Hepatocyte (in vitro differentiated cells): ENCODE measurements at regions not wholly inside any gene's neighbourhood (a gene's known extent, or its start where the extent isn't known, plus 50 kb on each side); places are given as distances from the start of the nearest gene placed in this dataset.

Experiments
- DNase-seq: peaks from one replicate; pipeline ENCODE4 v3.0.0-alpha.2; 2016; ENCODE audit warnings: low spot score
- H2AFZ ChIP-seq: fragments of 200-600 bp; sonication (generic); 2 replicates; pipeline ENCODE4 v1.6.0; 2016; ENCODE audit warnings: antibody characterized with exemption, mild to moderate bottlenecking
- H3K27ac ChIP-seq: fragments of 200-600 bp; sonication (generic); 2 replicates; pipeline ENCODE4 v1.5.1; 2016; ENCODE audit warnings: mild to moderate bottlenecking
- H3K27me3 ChIP-seq: fragments of 200-600 bp; sonication (generic); 2 replicates; pipeline ENCODE4 v1.6.1; 2016
- H3K36me3 ChIP-seq: fragments of 200-600 bp; sonication (generic); replicated peaks from 2 replicates; pipeline ENCODE4 v1.5.1; 2016; ENCODE audit warnings: low read depth; ENCODE audit not compliant: insufficient read depth
- H3K4me1 ChIP-seq: fragments of 200-600 bp; sonication (generic); 2 replicates; pipeline ENCODE4 v1.5.1; 2016; ENCODE audit warnings: mild to moderate bottlenecking, moderate library complexity; ENCODE audit not compliant: insufficient read depth
- H3K4me2 ChIP-seq: fragments of 200-600 bp; sonication (generic); 2 replicates; pipeline ENCODE4 v1.6.0; 2016
- H3K4me3 ChIP-seq: fragments of 200-600 bp; sonication (generic); 2 replicates; pipeline ENCODE4 v1.5.1; 2016; ENCODE audit warnings: mild to moderate bottlenecking
- H3K79me2 ChIP-seq: fragments of 200-600 bp; sonication (generic); 2 replicates; pipeline ENCODE4 v1.6.0; 2017; ENCODE audit warnings: mild to moderate bottlenecking
- H3K9me2 ChIP-seq: fragments of 200-600 bp; sonication (generic); replicated peaks from 2 replicates; pipeline ENCODE4 v1.6.0; 2017; ENCODE audit warnings: mild to moderate bottlenecking; ENCODE audit not compliant: insufficient read depth
- H3K9me3 ChIP-seq: fragments of 200-600 bp; sonication (generic); 2 replicates; pipeline ENCODE4 v1.5.1; 2016; ENCODE audit warnings: low read depth, mild to moderate bottlenecking
- H4K20me1 ChIP-seq: fragments of 200-600 bp; sonication (generic); 2 replicates; pipeline ENCODE4 v1.6.0; 2016; ENCODE audit warnings: mild to moderate bottlenecking; ENCODE audit not compliant: insufficient read depth, poor library complexity, severe bottlenecking
- EZH2 ChIP-seq: fragments of 200-600 bp; sonication (generic); IDR thresholded peaks from 2 replicates; pipeline ENCODE4 v1.6.1; 2016; ENCODE audit warnings: antibody characterized with exemption, mild to moderate bottlenecking, borderline replicate concordance
- EZH2phosphoT487 ChIP-seq: fragments of 200-600 bp; sonication (generic); IDR thresholded peaks from one replicate; pipeline ENCODE4 v1.6.1; 2018; ENCODE audit warnings: antibody characterized with exemption, mild to moderate bottlenecking, low read depth, moderate library complexity; ENCODE audit not compliant: unreplicated experiment, severe bottlenecking
- WGBS: methylation state at CpG from one replicate; pipeline ENCODE4 v1.1.6; 2016; ENCODE audit warnings: low lambda C conversion rate; ENCODE audit errors: missing lambda C conversion rate; 5-methylcytosine and 5-hydroxymethylcytosine counted together
- TF ChIP-seq, protein P1 (sequence below): fragments of 200-600 bp; sonication (generic); IDR thresholded peaks from 2 replicates; pipeline ENCODE4 v1.5.1; 2016; ENCODE audit warnings: antibody characterized with exemption, mild to moderate bottlenecking; ENCODE audit not compliant: poor library complexity

DNA sequence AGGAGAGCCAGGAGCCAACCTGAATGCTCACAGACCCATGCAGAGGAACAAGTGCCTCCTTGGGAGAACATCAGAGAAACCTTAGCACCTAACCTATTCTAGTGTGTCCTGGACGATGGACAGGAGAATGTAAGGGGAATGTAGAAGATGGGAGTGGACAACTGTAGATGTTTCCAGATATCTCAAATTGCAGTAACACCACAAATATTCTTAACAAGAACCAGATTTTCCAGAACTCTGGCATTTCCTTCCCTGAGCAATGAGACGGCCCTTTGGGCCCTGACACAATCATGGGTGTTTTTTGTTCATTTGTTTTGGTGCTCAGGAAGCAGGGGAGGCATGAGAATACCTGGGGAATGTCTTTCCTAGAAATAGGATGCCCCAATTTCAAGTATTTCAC lies 196.1 kb upstream of the PRSS1 start:
- H3K9me2 ChIP-seq, result no peaks in the 10 kb centered on the region
- H2AFZ ChIP-seq, result no peak overlapping the region
- no peaks in the 10 kb centered on the region for H3K27me3 ChIP-seq
- no peak for TF ChIP-seq EZH2
- no peak for TF ChIP-seq EZH2phosphoT487
- TF ChIP-seq, protein P1, sequence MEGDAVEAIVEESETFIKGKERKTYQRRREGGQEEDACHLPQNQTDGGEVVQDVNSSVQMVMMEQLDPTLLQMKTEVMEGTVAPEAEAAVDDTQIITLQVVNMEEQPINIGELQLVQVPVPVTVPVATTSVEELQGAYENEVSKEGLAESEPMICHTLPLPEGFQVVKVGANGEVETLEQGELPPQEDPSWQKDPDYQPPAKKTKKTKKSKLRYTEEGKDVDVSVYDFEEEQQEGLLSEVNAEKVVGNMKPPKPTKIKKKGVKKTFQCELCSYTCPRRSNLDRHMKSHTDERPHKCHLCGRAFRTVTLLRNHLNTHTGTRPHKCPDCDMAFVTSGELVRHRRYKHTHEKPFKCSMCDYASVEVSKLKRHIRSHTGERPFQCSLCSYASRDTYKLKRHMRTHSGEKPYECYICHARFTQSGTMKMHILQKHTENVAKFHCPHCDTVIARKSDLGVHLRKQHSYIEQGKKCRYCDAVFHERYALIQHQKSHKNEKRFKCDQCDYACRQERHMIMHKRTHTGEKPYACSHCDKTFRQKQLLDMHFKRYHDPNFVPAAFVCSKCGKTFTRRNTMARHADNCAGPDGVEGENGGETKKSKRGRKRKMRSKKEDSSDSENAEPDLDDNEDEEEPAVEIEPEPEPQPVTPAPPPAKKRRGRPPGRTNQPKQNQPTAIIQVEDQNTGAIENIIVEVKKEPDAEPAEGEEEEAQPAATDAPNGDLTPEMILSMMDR, result no peak
- H3K4me1 ChIP-seq, result no peaks in the 10 kb centered on the region
- H3K79me2 ChIP-seq, result no peaks in the 10 kb centered on the region
- no peaks in the 10 kb centered on the region for H4K20me1 ChIP-seq
- 73% methylated on average over 2 of the region's 2 CpGs for WGBS
- no peak for DNase-seq
- H3K36me3 ChIP-seq, result no peaks in the 10 kb centered on the region
- H3K4me3 ChIP-seq, result no peak overlapping the region
- H3K4me2 ChIP-seq, result no peak overlapping the region
- no peak overlapping the region for H3K27ac ChIP-seq
- no peaks in the 10 kb centered on the region for H3K9me3 ChIP-seq

DNA sequence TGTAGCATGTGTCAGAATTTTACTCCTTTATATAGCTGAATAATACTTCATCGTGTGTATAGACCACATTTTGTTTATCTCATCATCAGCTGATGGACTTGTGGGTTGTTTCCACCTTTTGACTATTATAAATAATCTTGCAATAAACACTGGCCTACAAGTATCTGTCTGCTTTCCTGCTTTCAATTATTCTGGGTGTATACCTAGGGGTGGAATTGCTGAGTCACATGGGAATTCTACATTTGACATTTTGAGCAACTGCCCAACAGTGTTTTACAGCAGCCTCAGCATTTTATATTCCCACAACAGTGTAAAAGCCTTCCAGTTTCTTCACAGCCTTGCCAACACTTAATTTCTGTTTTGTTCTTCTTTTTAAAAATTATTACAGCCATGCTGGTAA lies 200.3 kb upstream of the PRSS1 start:
- no peak for DNase-seq
- no peak overlapping the region for H3K4me3 ChIP-seq
- H3K36me3 ChIP-seq, result no peaks in the 10 kb centered on the region
- no peaks in the 10 kb centered on the region for H4K20me1 ChIP-seq
- H3K27ac ChIP-seq, result no peak overlapping the region
- WGBS, result 83% methylated on average over 1 of the region's 1 CpG
- H3K27me3 ChIP-seq, result no peaks in the 10 kb centered on the region
- no peaks in the 10 kb centered on the region for H3K4me1 ChIP-seq
- no peak for TF ChIP-seq EZH2
- no peak for TF ChIP-seq EZH2phosphoT487
- TF ChIP-seq, protein P1, result no peak
- H3K9me3 ChIP-seq, result no peaks in the 10 kb centered on the region
- H3K9me2 ChIP-seq, result no peaks in the 10 kb centered on the region
- no peak overlapping the region for H2AFZ ChIP-seq
- H3K79me2 ChIP-seq, result no peaks in the 10 kb centered on the region
- no peak overlapping the region for H3K4me2 ChIP-seq

DNA sequence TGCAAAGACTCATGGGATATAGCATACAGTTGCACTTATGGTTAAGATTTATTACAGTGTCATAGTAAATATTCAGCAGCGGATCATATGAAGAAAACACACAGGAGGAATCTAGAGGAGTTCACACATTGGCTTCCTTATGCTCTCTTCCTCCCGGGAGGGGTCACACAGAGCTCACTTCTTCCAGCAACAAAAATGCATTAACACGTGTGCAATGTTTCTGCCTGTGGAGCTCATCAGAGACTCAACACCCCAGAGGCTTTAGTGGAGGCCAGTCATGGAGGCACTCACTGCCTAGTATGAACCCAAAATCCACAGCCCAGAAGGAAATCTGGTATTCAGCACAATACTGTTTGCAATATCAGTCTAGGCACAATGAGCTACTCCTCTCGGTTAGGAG lies 202.8 kb upstream of the PRSS1 start:
- Histone ChIP-seq H3K9me3 (no peaks in the 10 kb centered on the region), H3K4me2 (no peak overlapping the region), H3K9me2 (no peaks in the 10 kb centered on the region), H3K27me3 (no peaks in the 10 kb centered on the region), H4K20me1 (no peaks in the 10 kb centered on the region), H3K36me3 (no peaks in the 10 kb centered on the region), H3K4me3 (no peak overlapping the region), H3K79me2 (no peaks in the 10 kb centered on the region), H3K27ac (no peak overlapping the region), H3K4me1 (no peaks in the 10 kb centered on the region), H2AFZ (no peak overlapping the region)
- 92% methylated on average over 4 of the region's 4 CpGs for WGBS
- TF ChIP-seq, protein P1, result no peak
- TF ChIP-seq EZH2phosphoT487 (no peak), EZH2 (no peak)
- no peak for DNase-seq

DNA sequence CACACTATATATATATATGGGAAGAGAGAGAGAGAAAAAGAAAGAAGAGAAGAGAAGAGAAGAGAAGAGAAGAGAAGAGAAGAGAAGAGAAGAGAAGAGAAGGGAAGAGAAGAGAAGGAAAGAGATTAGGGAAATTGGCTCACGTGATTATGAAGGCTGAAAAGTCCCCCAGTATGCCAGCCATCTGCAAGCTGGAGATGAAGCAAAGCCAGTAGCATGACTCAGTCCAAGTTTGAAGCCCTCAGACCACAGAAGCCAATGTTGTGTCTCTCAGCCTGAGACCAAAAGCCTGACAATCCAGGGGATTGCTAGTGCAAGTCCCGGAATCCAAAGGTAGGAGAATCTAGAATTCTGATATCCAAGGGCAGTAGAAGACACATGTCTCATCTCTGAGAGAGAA lies 206.3 kb upstream of the PRSS1 start:
- Histone ChIP-seq H3K79me2 (no peaks in the 10 kb centered on the region), H3K4me2 (no peak overlapping the region)
- WGBS, result 82% methylated on average over 2 of the region's 2 CpGs

More for the DNA sequence above, 206.3 kb upstream of the PRSS1 start:
- Histone ChIP-seq H3K36me3 (no peaks in the 10 kb centered on the region), H2AFZ (no peak overlapping the region), H3K9me3 (no peaks in the 10 kb centered on the region), H3K4me3 (no peak overlapping the region), H3K4me1 (no peaks in the 10 kb centered on the region), H3K9me2 (no peaks in the 10 kb centered on the region), H4K20me1 (no peaks in the 10 kb centered on the region), H3K27ac (no peak overlapping the region), H3K27me3 (no peaks in the 10 kb centered on the region)
- no peak for DNase-seq
- TF ChIP-seq EZH2phosphoT487, result no peak
- TF ChIP-seq, protein P1, result no peak
- no peak for TF ChIP-seq EZH2
